T-cell (primary cell): ENCODE measurements at regions not wholly inside any gene's neighbourhood (a gene's known extent, or its start where the extent isn't known, plus 50 kb on each side); places are given as distances from the start of the nearest gene placed in this dataset.

ENCODE experiments used
- ATAC-seq, 4 experiments: fragments of 200-7000 bp in 3 of 4; fragments of 150-1000 bp in 1 of 4; cut with Tn5 transposase; replicated peaks in 1 of 4; 1 replicate in 3 of 4; 2 replicates in 1 of 4; pipeline ENCODE4 v1.10.0; 2021; ENCODE audit warnings: moderate library complexity in 3 of 4, mild to moderate bottlenecking in 2 of 4, moderate number of reproducible peaks in 1 of 4
- CTCF ChIA-PET, 2 donors: fragments of 300-600 bp; sonication (Branson Sonifier 250); formaldehyde crosslinking; loops; one replicate each; lab custom pipeline; 2022; ENCODE audit warnings: antibody characterized with exemption in 2 of 2; lab: Charles Lee
- POLR2A ChIA-PET, 2 donors: fragments of 300-600 bp; sonication (Branson Sonifier 250); formaldehyde crosslinking; loops; one replicate each; lab custom pipeline; 2022; ENCODE audit warnings: antibody characterized with exemption in 2 of 2; lab: Charles Lee
- DNase-seq, 35 experiments: peaks; one replicate each; pipeline versions ENCODE4 v3.0.0 to v3.0.0-alpha.2; 2013 to 2023
- H3K27ac ChIP-seq: one replicate; pipeline ENCODE4 v1.5.1; 2013; ENCODE audit warnings: low read length
- H3K27me3 ChIP-seq, 2 experiments: replicated peaks in 1 of 2; 1 replicate in 1 of 2; 2 replicates in 1 of 2; pipeline versions ENCODE4 v1.6.1 to v1.7.0; 2013; ENCODE audit warnings: low read length in 1 of 2, mixed read lengths in 1 of 2; ENCODE audit not compliant: control insufficient read depth in 2 of 2, insufficient read depth in 2 of 2; ENCODE audit errors: extremely low read depth in 1 of 2
- H3K36me3 ChIP-seq, 2 donors: 1 replicate in 1 of 2; 2 replicates in 1 of 2; pipeline versions ENCODE4 v1.6.1 to v1.7.0; 2013; ENCODE audit warnings: low read length in 1 of 2; ENCODE audit not compliant: control insufficient read depth in 2 of 2, insufficient read depth in 1 of 2; ENCODE audit errors: extremely low read depth in 1 of 2
- H3K4me1 ChIP-seq, 2 experiments: 1 replicate in 1 of 2; 2 replicates in 1 of 2; pipeline versions ENCODE4 v1.6.1 to v1.7.0; 2013; ENCODE audit warnings: low read length in 2 of 2, mixed read lengths in 1 of 2; ENCODE audit not compliant: insufficient read depth in 2 of 2, control insufficient read depth in 1 of 2; ENCODE audit errors: extremely low read depth in 1 of 2
- H3K4me3 ChIP-seq, 2 donors: 1 replicate in 1 of 2; 2 replicates in 1 of 2; pipeline versions ENCODE4 v1.5.1 to v1.7.0; 2013; ENCODE audit warnings: mild to moderate bottlenecking in 2 of 2, low read length in 1 of 2, moderate library complexity in 1 of 2; ENCODE audit not compliant: control insufficient read depth in 1 of 2; ENCODE audit errors: extremely low read depth in 1 of 2
- H3K9me3 ChIP-seq: 2 replicates; pipeline ENCODE4 v1.7.0; 2013
- H3K27ac Mint-ChIP-seq, 2 donors: one replicate each; pipeline ENCODE4 v1.8.0; 2020 to 2021; ENCODE audit warnings: mild to moderate bottlenecking in 2 of 2, mixed read lengths in 2 of 2
- H3K27me3 Mint-ChIP-seq, 2 donors: one replicate each; pipeline ENCODE4 v1.8.0; 2021 to 2022; ENCODE audit warnings: mixed read lengths in 2 of 2
- H3K36me3 Mint-ChIP-seq: one replicate; pipeline ENCODE4 v1.8.0; 2021; ENCODE audit warnings: mixed read lengths
- H3K4me1 Mint-ChIP-seq, 3 donors: one replicate each; pipeline ENCODE4 v1.8.0; 2020 to 2022; ENCODE audit warnings: mixed read lengths in 3 of 3, mild to moderate bottlenecking in 1 of 3
- H3K4me3 Mint-ChIP-seq, 3 donors: one replicate each; pipeline ENCODE4 v1.8.0; 2020 to 2022; ENCODE audit warnings: mild to moderate bottlenecking in 3 of 3, mixed read lengths in 3 of 3, moderate library complexity in 3 of 3
- H3K9me3 Mint-ChIP-seq, 3 donors: one replicate each; pipeline ENCODE4 v1.8.0; 2020 to 2022; ENCODE audit warnings: mixed read lengths in 3 of 3
- WGBS: methylation state at CpG from one replicate; pipeline ENCODE4 v1.1.5; 2013; ENCODE audit warnings: missing lambda C conversion rate; ENCODE audit not compliant: insufficient coverage; 5-methylcytosine and 5-hydroxymethylcytosine counted together

GRCh38 chr18:2430191-2430590 lies 141.1 kb downstream of the METTL4 start:
- DNase-seq, result no peak
- H3K4me1 Mint-ChIP-seq, result no peaks in the 10 kb centered on the region
- Histone ChIP-seq H3K4me3 (no peak overlapping the region), H3K36me3 (no peaks in the 10 kb centered on the region), H3K27ac (no peak overlapping the region), H3K27me3 (peaks cover 0 to 4% of the 10 kb centered on the region in 2 experiments), H3K4me1 (no peaks in the 10 kb centered on the region), H3K9me3 (no peaks in the 10 kb centered on the region)
- peaks cover 4 to 23% of the 10 kb centered on the region in 2 donors for H3K27me3 Mint-ChIP-seq
- H3K27ac Mint-ChIP-seq, result no peak overlapping the region
- no peak overlapping the region for H3K4me3 Mint-ChIP-seq
- ChIA-PET CTCF (no interaction called here), POLR2A (no interaction called here)
- ATAC-seq, result no peak
- H3K36me3 Mint-ChIP-seq, result no peaks in the 10 kb centered on the region
- H3K9me3 Mint-ChIP-seq, result peaks cover 5 to 13% (median 9%) of the 10 kb centered on the region in 3 donors

GRCh38 chr18:2431806-2432205 lies 139.5 kb downstream of the METTL4 start:
- ChIA-PET CTCF (interaction anchor here in 1 of 2 donors (0.8 kb wide), 1 partner anchor 114 kb away, joined by 3 read pairs; no protein-coding TSS in a partner anchor), POLR2A (no interaction called here)
- H3K36me3 ChIP-seq, result no peaks in the 10 kb centered on the region
- no peaks in the 10 kb centered on the region for H3K4me1 Mint-ChIP-seq
- ATAC-seq (no peak), DNase-seq (no peak)
- H3K27me3 ChIP-seq, result peaks cover 0 to 4% of the 10 kb centered on the region in 2 experiments
- peaks cover 5 to 9% (median 7%) of the 10 kb centered on the region in 3 donors for H3K9me3 Mint-ChIP-seq
- H3K4me1 ChIP-seq, result no peaks in the 10 kb centered on the region
- no peak overlapping the region for H3K27ac ChIP-seq
- H3K36me3 Mint-ChIP-seq, result no peaks in the 10 kb centered on the region
- H3K9me3 ChIP-seq, result no peaks in the 10 kb centered on the region
- H3K4me3 Mint-ChIP-seq, result no peak overlapping the region
- no peak overlapping the region for H3K4me3 ChIP-seq
- no peak overlapping the region for H3K27ac Mint-ChIP-seq
- H3K27me3 Mint-ChIP-seq, result peaks cover 2 to 25% of the 10 kb centered on the region in 2 donors
- WGBS, result no CpG with 5 or more reads among the region's 2 CpGs

DNA sequence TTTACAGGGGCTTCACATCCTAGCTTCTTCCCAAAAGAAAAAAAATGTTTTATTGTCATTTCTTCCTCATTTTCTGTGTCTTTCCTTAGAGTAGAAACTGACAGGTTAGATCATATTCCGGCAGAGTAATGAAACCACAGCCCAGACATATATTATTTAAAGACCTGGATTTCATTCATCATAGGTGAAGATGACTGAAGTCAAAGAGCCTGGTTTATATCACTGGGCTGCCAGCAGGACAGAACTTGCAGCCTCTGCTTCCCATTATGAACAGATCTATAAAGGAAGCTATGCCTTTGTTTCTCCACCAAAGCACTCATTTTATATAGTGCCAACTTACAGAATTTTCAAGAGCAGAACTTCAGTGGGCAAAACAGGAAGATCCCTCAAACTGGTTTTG lies 137.9 kb downstream of the METTL4 start:
- Histone ChIP-seq H3K4me3 (no peak overlapping the region), H3K36me3 (no peaks in the 10 kb centered on the region), H3K27me3 (peaks cover 0 to 6% of the 10 kb centered on the region in 2 experiments), H3K4me1 (no peaks in the 10 kb centered on the region), H3K27ac (no peak overlapping the region), H3K9me3 (no peaks in the 10 kb centered on the region)
- peaks cover 2 to 25% of the 10 kb centered on the region in 2 donors for H3K27me3 Mint-ChIP-seq
- no peaks in the 10 kb centered on the region for H3K4me1 Mint-ChIP-seq
- no peak overlapping the region for H3K4me3 Mint-ChIP-seq
- H3K27ac Mint-ChIP-seq, result no peak overlapping the region
- CTCF ChIA-PET, result no interaction called here
- peaks cover 5 to 8% (median 7%) of the 10 kb centered on the region in 3 donors for H3K9me3 Mint-ChIP-seq
- no peak for ATAC-seq
- no peaks in the 10 kb centered on the region for H3K36me3 Mint-ChIP-seq
- no peak for DNase-seq
- POLR2A ChIA-PET, result no interaction called here
- no CpG with 5 or more reads among the region's 1 CpG for WGBS

DNA sequence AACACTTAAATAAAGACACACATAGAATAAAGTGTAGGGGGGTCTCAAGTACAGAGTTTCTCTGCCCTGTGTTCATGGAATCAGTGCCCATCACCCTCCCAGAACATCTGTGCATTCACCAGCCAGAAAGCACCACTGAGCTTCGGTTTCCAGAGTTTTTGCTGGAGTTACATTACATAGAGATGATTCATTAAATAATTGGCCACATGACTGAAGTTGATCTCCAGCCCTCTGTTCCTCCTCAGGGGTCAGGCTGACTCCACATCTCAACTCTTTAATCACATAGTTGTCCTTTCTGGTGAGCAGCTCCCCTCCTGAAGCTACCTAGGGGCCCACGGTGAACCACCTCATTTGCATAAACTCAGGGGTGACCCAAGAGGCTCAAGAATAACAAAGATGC lies 129.8 kb downstream of the METTL4 start:
- CTCF ChIA-PET, result no interaction called here

DNA sequence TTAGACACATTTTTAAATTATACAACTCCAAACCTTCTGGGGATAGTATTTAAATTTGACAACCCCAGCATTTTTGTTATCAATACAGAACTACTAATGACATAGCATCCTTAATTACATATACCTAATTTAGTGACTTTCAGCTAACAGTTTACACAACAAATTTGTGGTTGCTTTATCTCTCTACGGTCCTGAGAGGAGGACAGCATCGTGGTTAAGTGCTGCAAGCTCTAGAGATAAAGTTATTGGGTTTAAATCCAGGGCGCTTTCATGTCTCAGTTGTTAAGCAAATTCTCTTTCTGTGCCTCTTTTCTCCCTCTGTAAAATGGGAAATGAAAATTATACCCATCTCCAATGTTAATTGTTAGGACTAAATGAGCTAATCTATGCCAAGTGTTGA lies 129.3 kb downstream of the METTL4 start:
- Mint-ChIP-seq H3K27me3 (peaks cover 0 to 20% of the 10 kb centered on the region in 2 donors), H3K9me3 (no peaks in the 10 kb centered on the region), H3K36me3 (no peaks in the 10 kb centered on the region), H3K4me1 (peaks cover 0 to 7% (median 4%) of the 10 kb centered on the region in 3 donors), H3K27ac (no peak overlapping the region), H3K4me3 (no peak overlapping the region)
- no peak for ATAC-seq
- H3K4me3 ChIP-seq, result no peak overlapping the region
- no peak overlapping the region for H3K27ac ChIP-seq
- H3K4me1 ChIP-seq, result no peaks in the 10 kb centered on the region
- no CpG with 5 or more reads among the region's 3 CpGs for WGBS
- H3K36me3 ChIP-seq, result no peaks in the 10 kb centered on the region
- H3K27me3 ChIP-seq, result peaks cover 0 to 2% of the 10 kb centered on the region in 2 experiments
- CTCF ChIA-PET, result interaction anchor here in 1 of 2 donors (0.7 kb wide), 1 partner anchor 379 kb away, joined by 3 read pairs; no protein-coding TSS in a partner anchor
- no peak for DNase-seq
- H3K9me3 ChIP-seq, result no peaks in the 10 kb centered on the region
- POLR2A ChIA-PET, result interaction anchor here in 1 of 2 donors (0.6 kb wide), 1 partner anchor 10 kb away, joined by 3 read pairs; no protein-coding TSS in a partner anchor

More for the DNA sequence above, 129.8 kb downstream of the METTL4 start:
- Mint-ChIP-seq H3K27me3 (peaks cover 0 to 20% of the 10 kb centered on the region in 2 donors), H3K27ac (no peak overlapping the region), H3K4me1 (peaks cover 0 to 7% (median 4%) of the 10 kb centered on the region in 3 donors), H3K36me3 (no peaks in the 10 kb centered on the region), H3K9me3 (no peaks in the 10 kb centered on the region), H3K4me3 (no peak overlapping the region)
- Histone ChIP-seq H3K27me3 (peaks cover 0 to 2% of the 10 kb centered on the region in 2 experiments), H3K36me3 (no peaks in the 10 kb centered on the region), H3K27ac (no peak overlapping the region), H3K4me3 (no peak overlapping the region), H3K4me1 (no peaks in the 10 kb centered on the region), H3K9me3 (no peaks in the 10 kb centered on the region)
- ATAC-seq (no peak), DNase-seq (no peak)
- POLR2A ChIA-PET, result interaction anchor here in 1 of 2 donors (0.8 kb wide), 1 partner anchor 27 kb away, joined by 7 read pairs; no protein-coding TSS in a partner anchor
- no CpG with 5 or more reads among the region's 2 CpGs for WGBS

GRCh38 chr18:2442726-2443275 lies 128.5 kb downstream of the METTL4 start:
- H3K4me1 ChIP-seq, result no peaks in the 10 kb centered on the region
- no peak for DNase-seq
- H3K9me3 ChIP-seq, result no peaks in the 10 kb centered on the region
- Mint-ChIP-seq H3K27me3 (peaks cover 0 to 20% of the 10 kb centered on the region in 2 donors), H3K4me1 (peaks cover 0 to 7% (median 4%) of the 10 kb centered on the region in 3 donors), H3K4me3 (no peak overlapping the region), H3K9me3 (no peaks in the 10 kb centered on the region), H3K27ac (no peak overlapping the region), H3K36me3 (no peaks in the 10 kb centered on the region)
- no peak for ATAC-seq
- H3K36me3 ChIP-seq, result no peaks in the 10 kb centered on the region
- H3K27ac ChIP-seq, result no peak overlapping the region
- ChIA-PET POLR2A (interaction anchor here (0.6 kb wide), 2 partner anchors 10 to 844 kb away, joined by 3 read pairs; no protein-coding TSS in a partner anchor), CTCF (interaction anchor here in 1 of 2 donors (0.7 kb wide), 1 partner anchor 380 kb away, joined by 3 read pairs; no protein-coding TSS in a partner anchor)
- WGBS, result 90% methylated on average over 1 of the region's 4 CpGs
- H3K4me3 ChIP-seq, result no peak overlapping the region
- H3K27me3 ChIP-seq, result peaks cover 0 to 2% of the 10 kb centered on the region in 2 experiments
